Neuronal stem cell (in vitro differentiated cells): ENCODE measurements at regions not wholly inside any gene's neighbourhood (a gene's known extent, or its start where the extent isn't known, plus 50 kb on each side); places are given as distances from the start of the nearest gene placed in this dataset.

Source experiments
- DNase-seq: peaks from one replicate; pipeline ENCODE4 v3.0.0-alpha.2; 2013; ENCODE audit warnings: low spot score
- H2AFZ ChIP-seq: one replicate; pipeline ENCODE4 v1.6.1; 2013; ENCODE audit warnings: mild to moderate bottlenecking, low read length, inconsistent platforms
- H2AK5ac ChIP-seq: 2 replicates; pipeline ENCODE4 v1.6.1; 2013; ENCODE audit warnings: low read depth, mild to moderate bottlenecking, inconsistent platforms, low read length, moderate library complexity, mixed read lengths
- H2BK120ac ChIP-seq: 2 replicates; pipeline ENCODE4 v1.6.1; 2013; ENCODE audit warnings: low read depth, mild to moderate bottlenecking, inconsistent platforms, low read length, moderate library complexity, mixed read lengths
- H2BK12ac ChIP-seq: one replicate; pipeline ENCODE4 v1.6.1; 2013; ENCODE audit warnings: low read length, inconsistent platforms
- H2BK15ac ChIP-seq: 2 replicates; pipeline ENCODE4 v1.6.1; 2013; ENCODE audit warnings: mild to moderate bottlenecking, low read length, inconsistent platforms, mixed read lengths
- H2BK5ac ChIP-seq: one replicate; pipeline ENCODE4 v1.6.1; 2013; ENCODE audit warnings: inconsistent platforms, mild to moderate bottlenecking, low read length, moderate library complexity
- H3K14ac ChIP-seq: one replicate; pipeline ENCODE4 v1.6.1; 2013; ENCODE audit warnings: low read length, inconsistent platforms
- H3K18ac ChIP-seq: 2 replicates; pipeline ENCODE4 v1.6.1; 2013; ENCODE audit warnings: low read length, inconsistent platforms
- H3K23ac ChIP-seq: 2 replicates; pipeline ENCODE4 v1.6.1; 2013; ENCODE audit warnings: low read depth, mild to moderate bottlenecking, mixed read lengths, low read length, inconsistent platforms; ENCODE audit not compliant: poor library complexity
- H3K27ac ChIP-seq: replicated peaks from 3 replicates; pipeline ENCODE4 v1.5.1; 2013; ENCODE audit warnings: low read length, inconsistent platforms
- H3K27me3 ChIP-seq, 3 experiments: 2 replicates each; pipeline ENCODE4 v1.6.1; 2013; ENCODE audit warnings: low read length in 3 of 3, mild to moderate bottlenecking in 2 of 3, inconsistent platforms in 1 of 3, low read depth in 1 of 3, mixed read lengths in 1 of 3, moderate library complexity in 1 of 3; ENCODE audit not compliant: control insufficient read depth in 3 of 3, insufficient read depth in 3 of 3
- H3K36me3 ChIP-seq, 2 donors: replicated peaks in 1 of 2; 2 replicates each; pipeline ENCODE4 v1.6.1; 2013; ENCODE audit warnings: low read length in 2 of 2; ENCODE audit not compliant: control insufficient read depth in 2 of 2, insufficient read depth in 2 of 2
- H3K4ac ChIP-seq: 2 replicates; pipeline ENCODE4 v1.6.1; 2013; ENCODE audit warnings: inconsistent platforms, mild to moderate bottlenecking, low read length, moderate library complexity
- H3K4me1 ChIP-seq, 2 donors: 1 replicate in 1 of 2; 2 replicates in 1 of 2; pipeline ENCODE4 v1.6.1; 2013; ENCODE audit warnings: low read length in 2 of 2, low read depth in 1 of 2; ENCODE audit not compliant: control insufficient read depth in 2 of 2, insufficient read depth in 1 of 2
- H3K4me2 ChIP-seq: one replicate; pipeline ENCODE4 v1.6.1; 2013; ENCODE audit warnings: mild to moderate bottlenecking, low read length, inconsistent platforms; ENCODE audit not compliant: insufficient read depth, poor library complexity, severe bottlenecking
- H3K4me3 ChIP-seq, 2 donors: 2 replicates each; pipeline ENCODE4 v1.5.1; 2013; ENCODE audit warnings: low read length in 2 of 2, mild to moderate bottlenecking in 2 of 2, inconsistent platforms in 1 of 2, moderate library complexity in 1 of 2
- H3K79me1 ChIP-seq: one replicate; pipeline ENCODE4 v1.6.1; 2013; ENCODE audit warnings: low read depth, mild to moderate bottlenecking, inconsistent platforms, low read length, moderate library complexity
- H3K9ac ChIP-seq: one replicate; pipeline ENCODE4 v1.6.1; 2013; ENCODE audit warnings: mild to moderate bottlenecking, low read depth, low read length, inconsistent platforms; ENCODE audit not compliant: poor library complexity
- H3K9me3 ChIP-seq, 2 donors: replicated peaks in 1 of 2; 2 replicates each; pipeline versions ENCODE3 to v1.6.1; 2013; ENCODE audit warnings: low read length in 2 of 2, mild to moderate bottlenecking in 2 of 2, inconsistent platforms in 1 of 2, low read depth in 1 of 2, mixed read lengths in 1 of 2, moderate library complexity in 1 of 2; ENCODE audit not compliant: control insufficient read depth in 2 of 2, insufficient read depth in 1 of 2
- H4K8ac ChIP-seq: one replicate; pipeline ENCODE4 v1.6.1; 2013; ENCODE audit warnings: low read depth, mild to moderate bottlenecking, inconsistent platforms, low read length, moderate library complexity
- H4K91ac ChIP-seq: one replicate; pipeline ENCODE4 v1.6.1; 2013; ENCODE audit warnings: low read length, low read depth, mild to moderate bottlenecking, inconsistent platforms; ENCODE audit not compliant: poor library complexity
- WGBS, 2 donors: extraction: QIAGEN DNeasy Blood & Tissue Kit; methylation state at CpG; one replicate each; pipeline ENCODE4 v1.1.7; 2013; ENCODE audit warnings: missing lambda C conversion rate in 2 of 2, mixed read lengths in 1 of 2; ENCODE audit not compliant: insufficient read length in 2 of 2, insufficient replicate concordance in 1 of 2; ENCODE audit errors: extremely low coverage in 2 of 2; 5-methylcytosine and 5-hydroxymethylcytosine counted together

- peak overlapping the region; percentile 49 for H4K91ac ChIP-seq
- no peak overlapping the region for H3K9ac ChIP-seq
- H2AFZ ChIP-seq: peak overlapping the region; percentile 51
- no peak overlapping the region for H3K23ac ChIP-seq
- H3K18ac ChIP-seq: peak overlapping the region; percentile 23
- H2BK120ac ChIP-seq: no peak overlapping the region
- H3K4me2 ChIP-seq: no peak overlapping the region
- H3K79me1 ChIP-seq: no peaks in the 10 kb centered on the region
- H3K9me3 ChIP-seq: peaks cover 0 to 2% of the 10 kb centered on the region in 2 donors
- H3K27ac ChIP-seq: no peak overlapping the region
- H3K4me1 ChIP-seq: no peaks in the 10 kb centered on the region
- no peaks in the 10 kb centered on the region for H3K27me3 ChIP-seq
- no peak overlapping the region for H3K4me3 ChIP-seq
- no peak overlapping the region for H3K4ac ChIP-seq
- no CpG with 5 or more reads among the region's 27 CpGs for WGBS, 2 donors
- no peak overlapping the region for H3K14ac ChIP-seq
- peak overlapping the region; percentile 11 for H2AK5ac ChIP-seq
- H2BK15ac ChIP-seq: peak overlapping the region; percentile 35
- H2BK12ac ChIP-seq: no peak overlapping the region
- DNase-seq: no peak
- no peak overlapping the region for H2BK5ac ChIP-seq
- H4K8ac ChIP-seq: no peak overlapping the region
- H3K36me3 ChIP-seq: no peaks in the 10 kb centered on the region
Measured at GRCh38 chr6:10098756-10099528, 315.9 kb downstream of the TFAP2A start.

- Histone ChIP-seq H4K8ac (no peak overlapping the region), H4K91ac (no peak overlapping the region), H3K23ac (no peak overlapping the region), H2BK12ac (no peak overlapping the region), H2AFZ (no peak overlapping the region), H3K4me3 (no peak overlapping the region), H3K27ac (no peak overlapping the region), H2BK5ac (no peak overlapping the region), H3K18ac (no peak overlapping the region), H3K27me3 (no peaks in the 10 kb centered on the region), H2BK15ac (no peak overlapping the region), H2AK5ac (no peak overlapping the region), H3K9me3 (peaks cover 0 to 11% of the 10 kb centered on the region in 2 donors), H3K79me1 (no peaks in the 10 kb centered on the region), H3K9ac (no peak overlapping the region), H3K4ac (no peak overlapping the region), H3K36me3 (no peaks in the 10 kb centered on the region), H3K4me1 (no peaks in the 10 kb centered on the region), H3K14ac (no peak overlapping the region), H2BK120ac (no peak overlapping the region), H3K4me2 (no peak overlapping the region)
- DNase-seq: no peak
- no CpG with 5 or more reads among the region's 5 CpGs for WGBS, 2 donors
Measured at GRCh38 chr6:10093282-10093681, 321.6 kb downstream of the TFAP2A start.

- H2AK5ac ChIP-seq: no peak overlapping the region
- no peaks in the 10 kb centered on the region for H3K9me3 ChIP-seq
- no peak overlapping the region for H3K4me2 ChIP-seq
- H3K14ac ChIP-seq: no peak overlapping the region
- H3K79me1 ChIP-seq: no peaks in the 10 kb centered on the region
- no peak overlapping the region for H4K8ac ChIP-seq
- no peak for DNase-seq
- H3K4ac ChIP-seq: no peak overlapping the region
- H4K91ac ChIP-seq: no peak overlapping the region
- H2BK15ac ChIP-seq: no peak overlapping the region
- no peak overlapping the region for H2BK120ac ChIP-seq
- H2AFZ ChIP-seq: no peak overlapping the region
- no peak overlapping the region for H3K27ac ChIP-seq
- H2BK12ac ChIP-seq: no peak overlapping the region
- no peak overlapping the region for H3K18ac ChIP-seq
- WGBS, 2 donors: no CpG with 5 or more reads among the region's 14 CpGs
- H3K36me3 ChIP-seq: no peaks in the 10 kb centered on the region
- H2BK5ac ChIP-seq: no peak overlapping the region
- peaks cover 0 to 1% of the 10 kb centered on the region in 2 donors for H3K4me1 ChIP-seq
- no peak overlapping the region for H3K23ac ChIP-seq
- no peak overlapping the region for H3K4me3 ChIP-seq
- no peaks in the 10 kb centered on the region for H3K27me3 ChIP-seq
- no peak overlapping the region for H3K9ac ChIP-seq
Measured at GRCh38 chr6:10084111-10084986, 330.5 kb downstream of the TFAP2A start.

- Histone ChIP-seq H3K79me1 (peaks cover 2% of the 10 kb centered on the region), H3K27ac (no peak overlapping the region), H3K4me1 (peaks cover 0 to 1% of the 10 kb centered on the region in 2 donors), H2BK5ac (no peak overlapping the region), H2BK12ac (no peak overlapping the region), H3K36me3 (no peaks in the 10 kb centered on the region), H4K91ac (no peak overlapping the region), H3K23ac (no peak overlapping the region), H3K4ac (no peak overlapping the region), H3K4me3 (no peak overlapping the region), H3K14ac (no peak overlapping the region), H3K27me3 (no peaks in the 10 kb centered on the region), H2BK120ac (no peak overlapping the region), H3K4me2 (no peak overlapping the region), H3K18ac (no peak overlapping the region), H4K8ac (no peak overlapping the region), H3K9me3 (no peaks in the 10 kb centered on the region), H3K9ac (no peak overlapping the region), H2AK5ac (no peak overlapping the region), H2BK15ac (no peak overlapping the region), H2AFZ (no peak overlapping the region)
- WGBS, 2 donors: no CpG with 5 or more reads among the region's 1 CpG
- no peak for DNase-seq
Measured at GRCh38 chr6:10082385-10082784, 332.5 kb downstream of the TFAP2A start.
